Adrenal gland (tissue), 9 donors: ENCODE measurements at regions not wholly inside any gene's neighbourhood (a gene's known extent, or its start where the extent isn't known, plus 50 kb on each side); places are given as distances from the start of the nearest gene placed in this dataset.
"Not testable (repeated sequence)": the region's sequence is repeated elsewhere in the genome, so short reads cannot be mapped to it uniquely, and the experiment has no call there.

ENCODE experiments used
- DNase-seq, 7 donors: peaks; one replicate each; pipeline ENCODE4 v3.0.0-alpha.2; 2019 to 2020
- H3K27ac ChIP-seq, 5 donors: fragments of 200-600 bp; sonication (generic) in 4 of 5; 1 replicate in 3 of 5; 2 replicates in 2 of 5; pipeline versions ENCODE4 v1.5.1 to v1.8.0; 2016 to 2020; ENCODE audit warnings: mild to moderate bottlenecking in 1 of 5
- H3K27me3 ChIP-seq: fragments of 200-600 bp; 2 replicates; pipeline ENCODE4 v1.8.0; 2021
- H3K36me3 ChIP-seq, 2 donors: fragments of 200-600 bp; replicated peaks in 1 of 2; 1 replicate in 1 of 2; 2 replicates in 1 of 2; pipeline versions ENCODE4 v1.5.1 to v1.8.0; 2018 to 2022
- H3K4me1 ChIP-seq, 2 donors: fragments of 200-600 bp; replicated peaks in 1 of 2; 1 replicate in 1 of 2; 2 replicates in 1 of 2; pipeline versions ENCODE4 v1.5.1 to v1.8.0; 2018 to 2021
- H3K4me3 ChIP-seq, 4 donors: fragments of 200-600 bp; sonication (generic) in 3 of 4; one replicate each; pipeline ENCODE4 v1.5.1; 2016 to 2018
- H3K9me3 ChIP-seq, 3 donors: fragments of 200-600 bp; sonication (generic) in 1 of 3; replicated peaks in 1 of 3; 1 replicate in 2 of 3; 2 replicates in 1 of 3; pipeline versions ENCODE4 v1.5.1 to v1.8.0; 2016 to 2021
- CTCF ChIP-seq, 6 experiments: fragments of 450-650 bp in 4 of 6; fragments of 200-600 bp in 2 of 6; sonication (generic) in 1 of 6; IDR thresholded peaks; 1 replicate in 5 of 6; 2 replicates in 1 of 6; pipeline versions ENCODE4 v1.5.1 to v1.8.0; 2016 to 2021; ENCODE audit warnings: antibody characterized with exemption in 6 of 6, mild to moderate bottlenecking in 2 of 6, moderate library complexity in 1 of 6
- POLR2A ChIP-seq, 2 donors: fragments of 450-650 bp; IDR thresholded peaks; one replicate each; pipeline ENCODE4 v1.6.1; 2017; ENCODE audit warnings: antibody characterized with exemption in 2 of 2, mild to moderate bottlenecking in 2 of 2, moderate library complexity in 1 of 2
- WGBS, 4 donors: extraction: QIAGEN DNeasy Blood & Tissue Kit in 2 of 4; methylation state at CpG; one replicate each; pipeline versions ENCODE4 v1.1.5 to v1.1.7; 2013 to 2017; 5-methylcytosine and 5-hydroxymethylcytosine counted together
- intact Hi-C, 2 donors: fragments of 100-400 bp; cut with DNase I; formaldehyde crosslinking; loops; one replicate each; pipeline versions ENCODE4 v1.14.1 to v1.15.0; 2022 to 2023
- donor health status: healthy with polysubstance abuse.
- donor health status: Bipolar disorder and iron deficiency.
- donor health status: DM: yes; HTN: yes; CAD: no.
- donor health status: DM: no; HTN: no; CAD: no.
- donor health status: DM: no; HTN: no; CAD: no.

- Histone ChIP-seq H3K4me3 (no peak overlapping the region), H3K27ac (no peak overlapping the region), H3K4me1 (no peaks in the 10 kb centered on the region), H3K27me3 (no peaks in the 10 kb centered on the region), H3K9me3 (no peaks in the 10 kb centered on the region), H3K36me3 (no peaks in the 10 kb centered on the region)
- no peak for TF ChIP-seq POLR2A (IDR thresholded peaks at IDR 0.05)
- TF ChIP-seq CTCF (IDR thresholded peaks at IDR 0.05), result no peak
- intact Hi-C loops, result no loop called here
- 70 to 80% (median 74%) methylated on average over 1 of the region's 1 CpG for WGBS, 4 donors
- no peak for DNase-seq
Measured at GRCh38 chr3:35448681-35449080, 190.6 kb upstream of the ARPP21 start.

GRCh38 chr3:35454819-35455218 is 184.5 kb upstream of the ARPP21 start:
- H3K9me3 ChIP-seq, H3K4me1 ChIP-seq, intact Hi-C loops, H3K27me3 ChIP-seq, DNase-seq, H3K36me3 ChIP-seq, H3K4me3 ChIP-seq, H3K27ac ChIP-seq: not testable (repeated sequence)
- 90 to 99% methylated on average over 8 to 9 of the region's 9 CpGs; no CpG with 5 or more reads in 2 of the 4 donors for WGBS, 4 donors

- Histone ChIP-seq H3K9me3 (no peaks in the 10 kb centered on the region), H3K4me1 (no peaks in the 10 kb centered on the region), H3K27me3 (no peaks in the 10 kb centered on the region), H3K4me3 (no peak overlapping the region), H3K27ac (no peak overlapping the region), H3K36me3 (no peaks in the 10 kb centered on the region)
- TF ChIP-seq CTCF (IDR thresholded peaks at IDR 0.05), result no peak
- no peak for TF ChIP-seq POLR2A (IDR thresholded peaks at IDR 0.05)
- intact Hi-C loops, result no loop called here
- no peak for DNase-seq
- 13 to 38% (median 25%) methylated on average over 1 of the region's 1 CpG for WGBS, 4 donors
Measured at GRCh38 chr3:35473956-35474355, 165.4 kb upstream of the ARPP21 start.

- H3K36me3 ChIP-seq, H3K27ac ChIP-seq, DNase-seq, intact Hi-C loops, H3K9me3 ChIP-seq, H3K4me3 ChIP-seq, H3K4me1 ChIP-seq, H3K27me3 ChIP-seq: not testable (repeated sequence)
- 74 to 86% (median 77%) methylated on average over 3 to 4 of the region's 4 CpGs for WGBS, 4 donors
Measured at GRCh38 chr3:35482566-35482965, 156.8 kb upstream of the ARPP21 start.

GRCh38 chr3:35483131-35483530 is 156.2 kb upstream of the ARPP21 start:
- TF ChIP-seq CTCF (IDR thresholded peaks at IDR 0.05) (no peak), POLR2A (IDR thresholded peaks at IDR 0.05) (no peak)
- intact Hi-C loops, result no loop called here

More at GRCh38 chr3:35483131-35483530, 156.2 kb upstream of the ARPP21 start:
- H3K27me3 ChIP-seq, result no peaks in the 10 kb centered on the region
- no peak overlapping the region for H3K4me3 ChIP-seq
- no peaks in the 10 kb centered on the region for H3K9me3 ChIP-seq
- no peak for DNase-seq
- H3K27ac ChIP-seq, result no peak overlapping the region
- WGBS, 4 donors, result 61 to 75% (median 63%) methylated on average over 2 to 3 of the region's 3 CpGs
- no peaks in the 10 kb centered on the region for H3K36me3 ChIP-seq
- H3K4me1 ChIP-seq, result no peaks in the 10 kb centered on the region
